NB4 (cell line): ENCODE measurements at regions not wholly inside any gene's neighbourhood (a gene's known extent, or its start where the extent isn't known, plus 50 kb on each side); places are given as distances from the start of the nearest gene placed in this dataset.

Experiments
- CTCF ChIP-seq: IDR thresholded peaks from one replicate; pipeline ENCODE4 v1.5.1; 2012; ENCODE audit warnings: low read depth, low read length
- TF ChIP-seq, protein P1 (sequence below): IDR thresholded peaks from 2 replicates; pipeline ENCODE4 v1.6.1; 2011; ENCODE audit warnings: low read depth, low read length

GRCh38 chr1:109818988-109819764, 55.5 kb upstream of the EPS8L3 start:
- no peak for TF ChIP-seq CTCF
- TF ChIP-seq, protein P1, sequence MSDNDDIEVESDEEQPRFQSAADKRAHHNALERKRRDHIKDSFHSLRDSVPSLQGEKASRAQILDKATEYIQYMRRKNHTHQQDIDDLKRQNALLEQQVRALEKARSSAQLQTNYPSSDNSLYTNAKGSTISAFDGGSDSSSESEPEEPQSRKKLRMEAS = no peak
